T-helper 2 cell treated with Interferon-gamma antibody and Interleukin-4, amounts not matched to agents 5 μg/mL and 100 μg/mL, for 36 hours (primary cell): ENCODE measurements at regions not wholly inside any gene's neighbourhood (a gene's known extent, or its start where the extent isn't known, plus 50 kb on each side); places are given as distances from the start of the nearest gene placed in this dataset.

ENCODE experiments used
- DNase-seq: peaks from one replicate; pipeline ENCODE4 v3.0.0; 2021; ENCODE audit warnings: low spot score
- H3K27ac Mint-ChIP-seq: one replicate; pipeline ENCODE4 v1.8.0; 2021; ENCODE audit warnings: mild to moderate bottlenecking, mixed read lengths
- H3K27me3 Mint-ChIP-seq: one replicate; pipeline ENCODE4 v1.8.0; 2021; ENCODE audit warnings: low read depth, mixed read lengths
- H3K36me3 Mint-ChIP-seq: one replicate; pipeline ENCODE4 v1.8.0; 2021; ENCODE audit warnings: low read depth, mixed read lengths
- H3K4me1 Mint-ChIP-seq: one replicate; pipeline ENCODE4 v1.8.0; 2021; ENCODE audit warnings: low read depth, mixed read lengths
- H3K4me3 Mint-ChIP-seq: one replicate; pipeline ENCODE4 v1.8.0; 2022; ENCODE audit warnings: mild to moderate bottlenecking, moderate library complexity, mixed read lengths
- H3K9me3 Mint-ChIP-seq: one replicate; pipeline ENCODE4 v1.8.0; 2021; ENCODE audit warnings: mixed read lengths

- no peaks in the 10 kb centered on the region for H3K9me3 Mint-ChIP-seq
- H3K4me3 Mint-ChIP-seq: no peak overlapping the region
- peaks cover 15% of the 10 kb centered on the region for H3K27me3 Mint-ChIP-seq
- no peak for DNase-seq
- no peaks in the 10 kb centered on the region for H3K36me3 Mint-ChIP-seq
- no peak overlapping the region for H3K27ac Mint-ChIP-seq
- peaks cover 9% of the 10 kb centered on the region for H3K4me1 Mint-ChIP-seq
These were observed 70.9 kb upstream of the ARL4D start for GRCh38 chr17:43327834-43328420.

- Mint-ChIP-seq H3K36me3 (no peaks in the 10 kb centered on the region), H3K9me3 (no peaks in the 10 kb centered on the region), H3K27me3 (peaks cover 15% of the 10 kb centered on the region), H3K4me3 (no peak overlapping the region), H3K4me1 (peaks cover 8% of the 10 kb centered on the region), H3K27ac (no peak overlapping the region)
- no peak for DNase-seq
These were observed 71.4 kb upstream of the ARL4D start for GRCh38 chr17:43327421-43327820.

- H3K4me3 Mint-ChIP-seq: no peak overlapping the region
- H3K36me3 Mint-ChIP-seq: no peaks in the 10 kb centered on the region
- no peaks in the 10 kb centered on the region for H3K9me3 Mint-ChIP-seq
- peaks cover 15% of the 10 kb centered on the region for H3K27me3 Mint-ChIP-seq
- H3K4me1 Mint-ChIP-seq: peaks cover 7% of the 10 kb centered on the region
- no peak overlapping the region for H3K27ac Mint-ChIP-seq
- no peak for DNase-seq
These were observed 72.1 kb upstream of the ARL4D start for GRCh38 chr17:43326490-43327275.

GRCh38 chr17:43324205-43324893 lies 74.4 kb upstream of the ARL4D start:
- DNase-seq: no peak
- Mint-ChIP-seq H3K9me3 (no peaks in the 10 kb centered on the region), H3K27ac (no peak overlapping the region), H3K27me3 (peaks cover 12% of the 10 kb centered on the region), H3K4me3 (no peak overlapping the region), H3K36me3 (peaks cover 10% of the 10 kb centered on the region), H3K4me1 (peaks cover 7% of the 10 kb centered on the region)

GRCh38 chr17:43319293-43320124 lies 79.3 kb upstream of the ARL4D start:
- H3K27me3 Mint-ChIP-seq: no peaks in the 10 kb centered on the region
- H3K4me3 Mint-ChIP-seq: no peak overlapping the region

GRCh38 chr17:43316522-43317142 lies 82.2 kb upstream of the ARL4D start:
- Mint-ChIP-seq H3K36me3 (peaks cover 20% of the 10 kb centered on the region), H3K4me1 (peaks cover 13% of the 10 kb centered on the region), H3K4me3 (peak overlapping the region; percentile 24), H3K9me3 (peaks cover 4% of the 10 kb centered on the region), H3K27me3 (no peaks in the 10 kb centered on the region), H3K27ac (peak overlapping the region; percentile 41)
- peak; percentile 36 for DNase-seq

More at GRCh38 chr17:43319293-43320124, 79.3 kb upstream of the ARL4D start:
- H3K36me3 Mint-ChIP-seq: peaks cover 20% of the 10 kb centered on the region
- no peak for DNase-seq
- H3K4me1 Mint-ChIP-seq: peaks cover 12% of the 10 kb centered on the region
- no peak overlapping the region for H3K27ac Mint-ChIP-seq
- peaks cover 4% of the 10 kb centered on the region for H3K9me3 Mint-ChIP-seq

- H3K9me3 Mint-ChIP-seq: peaks cover 4% of the 10 kb centered on the region
- DNase-seq: no peak
- H3K27ac Mint-ChIP-seq: no peak overlapping the region
- peaks cover 20% of the 10 kb centered on the region for H3K36me3 Mint-ChIP-seq
- H3K4me3 Mint-ChIP-seq: no peak overlapping the region
- H3K4me1 Mint-ChIP-seq: peaks cover 13% of the 10 kb centered on the region
- no peaks in the 10 kb centered on the region for H3K27me3 Mint-ChIP-seq
These were observed 82.2 kb upstream of the RNU2-1 start for GRCh38 chr17:43315858-43316521.

GRCh38 chr17:43315369-43315768 lies 81.6 kb upstream of the RNU2-1 start:
- peaks cover 4% of the 10 kb centered on the region for H3K9me3 Mint-ChIP-seq
- peaks cover 13% of the 10 kb centered on the region for H3K4me1 Mint-ChIP-seq
- H3K4me3 Mint-ChIP-seq: no peak overlapping the region
- peaks cover 19% of the 10 kb centered on the region for H3K36me3 Mint-ChIP-seq
- H3K27ac Mint-ChIP-seq: no peak overlapping the region
- H3K27me3 Mint-ChIP-seq: no peaks in the 10 kb centered on the region
- no peak for DNase-seq

- H3K36me3 Mint-ChIP-seq: peaks cover 13% of the 10 kb centered on the region
These were observed 80.8 kb upstream of the RNU2-1 start for GRCh38 chr17:43314611-43315011.

GRCh38 chr17:43312011-43312410 lies 78.2 kb upstream of the RNU2-1 start:
- Mint-ChIP-seq H3K36me3 (no peaks in the 10 kb centered on the region), H3K27ac (no peak overlapping the region), H3K4me3 (no peak overlapping the region), H3K4me1 (peaks cover 10% of the 10 kb centered on the region), H3K27me3 (no peaks in the 10 kb centered on the region), H3K9me3 (no peaks in the 10 kb centered on the region)
- no peak for DNase-seq

More at GRCh38 chr17:43314611-43315011, 80.8 kb upstream of the RNU2-1 start:
- peaks cover 4% of the 10 kb centered on the region for H3K9me3 Mint-ChIP-seq
- no peak for DNase-seq
- no peak overlapping the region for H3K27ac Mint-ChIP-seq
- H3K4me3 Mint-ChIP-seq: no peak overlapping the region
- H3K4me1 Mint-ChIP-seq: peaks cover 13% of the 10 kb centered on the region
- no peaks in the 10 kb centered on the region for H3K27me3 Mint-ChIP-seq

GRCh38 chr17:43309505-43310332 lies 75.9 kb upstream of the RNU2-1 start:
- no peaks in the 10 kb centered on the region for H3K27me3 Mint-ChIP-seq
- no peaks in the 10 kb centered on the region for H3K36me3 Mint-ChIP-seq
- H3K4me3 Mint-ChIP-seq: no peak overlapping the region
- no peaks in the 10 kb centered on the region for H3K9me3 Mint-ChIP-seq
- peaks cover 5% of the 10 kb centered on the region for H3K4me1 Mint-ChIP-seq
- H3K27ac Mint-ChIP-seq: no peak overlapping the region
- DNase-seq: peak; percentile 2

GRCh38 chr17:43308999-43309398 lies 75.2 kb upstream of the RNU2-1 start:
- H3K9me3 Mint-ChIP-seq: no peaks in the 10 kb centered on the region
- no peaks in the 10 kb centered on the region for H3K27me3 Mint-ChIP-seq
- no peak overlapping the region for H3K4me3 Mint-ChIP-seq
- no peak for DNase-seq
- H3K36me3 Mint-ChIP-seq: no peaks in the 10 kb centered on the region
- peaks cover 5% of the 10 kb centered on the region for H3K4me1 Mint-ChIP-seq
- H3K27ac Mint-ChIP-seq: no peak overlapping the region
